Left renal pelvis (tissue), 4 donors: ENCODE measurements at regions not wholly inside any gene's neighbourhood (a gene's known extent, or its start where the extent isn't known, plus 50 kb on each side); places are given as distances from the start of the nearest gene placed in this dataset.
"Not testable (repeated sequence)": the region's sequence is repeated elsewhere in the genome, so short reads cannot be mapped to it uniquely, and the experiment has no call there.

Experiments
- DNase-seq, 4 donors: peaks; one replicate each; pipeline ENCODE4 v3.0.0-alpha.2; 2013; ENCODE audit warnings: low read depth in 4 of 4, low spot score in 3 of 4

GRCh38 chr13:81153478-81153877 is 812.6 kb upstream of the SPRY2 start:
- DNase-seq = no peak

GRCh38 chr13:81148822-81149221 is 807.9 kb upstream of the SPRY2 start:
- no peak for DNase-seq

DNA sequence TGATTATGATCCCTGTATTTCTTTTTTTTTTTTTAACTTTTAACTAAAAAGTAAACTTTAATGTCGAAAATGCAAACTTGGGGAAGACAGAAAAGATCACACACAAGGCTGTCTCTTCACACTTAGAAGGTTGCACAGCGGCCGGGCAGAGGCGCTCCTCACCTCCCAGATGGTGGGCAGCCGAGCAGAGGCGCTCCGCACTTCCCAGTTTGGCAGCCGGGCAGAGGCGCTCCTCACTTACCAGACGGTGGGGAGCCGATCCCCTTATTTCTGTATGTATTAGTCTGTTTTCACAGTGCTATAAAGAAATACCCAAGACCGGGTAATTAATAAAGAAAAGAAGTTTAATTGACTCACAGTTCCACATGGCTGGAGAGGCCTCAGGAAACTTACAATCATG is 805.6 kb upstream of the SPRY2 start:
- not testable (repeated sequence) for DNase-seq

DNA sequence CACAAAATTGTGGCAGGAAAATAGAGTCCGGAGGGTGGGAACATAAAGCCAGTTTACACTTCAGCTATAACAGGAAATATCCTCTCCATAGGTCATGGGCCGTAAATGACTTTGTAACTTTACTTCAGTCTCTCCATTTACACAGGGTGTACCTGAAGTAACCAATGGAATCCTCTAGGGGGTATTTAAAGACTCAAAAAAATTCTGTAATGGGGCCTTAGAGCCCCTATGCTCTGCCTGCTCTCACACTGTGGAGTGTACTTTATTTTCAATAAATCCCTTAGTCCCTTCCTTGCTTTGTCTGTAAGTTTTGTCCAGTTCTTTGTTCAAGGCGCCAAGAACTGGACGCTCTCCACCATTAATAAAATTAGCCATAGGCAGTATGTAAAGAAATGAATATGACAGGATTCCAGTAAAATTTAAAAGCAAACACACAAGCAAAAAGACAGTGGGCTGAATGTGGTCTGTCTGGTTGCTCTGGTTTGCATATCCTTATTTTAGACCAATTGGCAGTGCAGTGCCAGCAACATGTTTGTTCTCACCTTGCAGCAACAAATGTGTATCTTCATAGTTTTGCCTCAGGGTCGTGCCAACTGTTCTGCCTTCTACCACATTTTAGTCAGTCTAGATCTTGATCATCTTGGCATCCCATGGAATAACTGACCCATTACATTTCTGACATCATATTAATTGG is 801.5 kb upstream of the SPRY2 start:
- no peak for DNase-seq

DNA sequence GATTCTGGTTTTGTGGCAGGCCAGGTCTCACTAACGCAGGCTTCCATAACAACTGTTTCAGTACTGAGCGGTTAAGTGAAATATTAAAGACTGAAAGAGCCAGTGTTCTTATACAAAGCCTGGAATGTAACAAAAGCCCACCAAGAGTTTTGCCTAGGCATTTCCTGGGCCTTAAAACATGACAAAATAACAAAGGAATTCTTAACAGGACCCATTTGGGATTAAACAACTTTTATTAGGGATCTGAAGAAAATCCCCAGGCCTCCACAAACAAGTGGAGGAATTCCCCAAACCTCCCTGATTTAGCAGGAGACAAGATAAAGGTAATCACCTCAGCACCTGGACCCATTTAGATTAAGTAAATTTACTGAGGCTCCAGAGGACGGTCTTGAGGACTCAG is 799.7 kb upstream of the SPRY2 start:
- no peak for DNase-seq

GRCh38 chr13:81139987-81140386 is 799.1 kb upstream of the SPRY2 start:
- no peak for DNase-seq

- DNase-seq = no peak
Observed at GRCh38 chr13:81138353-81138980, 797.5 kb upstream of the SPRY2 start.

GRCh38 chr13:81133066-81133465 is 792.1 kb upstream of the SPRY2 start:
- no peak for DNase-seq

- no peak for DNase-seq
Observed at GRCh38 chr13:81117416-81117815, 776.5 kb upstream of the SPRY2 start.

DNA sequence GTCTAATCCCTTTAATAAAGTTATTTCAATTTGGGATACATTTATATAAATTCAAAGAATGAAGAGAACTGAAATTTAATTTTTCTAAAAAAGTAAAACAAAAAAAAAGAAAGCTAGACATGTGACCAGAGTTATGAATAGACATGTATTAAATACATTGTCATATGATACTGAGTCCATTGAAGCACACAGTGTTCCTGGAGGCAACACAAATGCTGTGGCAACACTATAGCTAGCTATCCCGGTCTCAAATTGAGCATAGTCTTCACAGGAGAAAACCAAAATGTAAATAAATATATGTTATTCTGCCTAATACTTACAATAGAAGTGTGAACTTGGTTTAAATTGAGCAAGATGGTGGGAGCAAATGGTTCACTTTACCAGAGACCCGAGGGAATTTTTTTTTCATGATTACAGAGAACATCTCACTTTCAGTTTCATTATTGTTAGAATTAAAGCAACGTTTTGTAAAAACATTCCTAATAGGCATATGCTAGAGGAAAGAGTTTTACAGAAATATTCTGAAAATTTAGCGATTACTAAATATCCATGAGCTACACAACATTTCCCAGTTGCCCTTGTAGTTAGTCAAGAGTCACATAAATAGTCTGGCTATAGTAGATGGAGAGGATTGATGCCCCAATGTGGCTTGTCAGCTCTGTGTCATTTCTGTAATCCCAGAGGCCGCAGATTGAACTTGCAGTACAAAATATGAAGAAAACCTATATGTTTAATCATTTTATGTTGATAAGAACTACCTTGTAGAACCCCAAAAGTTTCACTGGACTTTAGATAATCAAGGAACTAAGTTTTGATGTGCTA is 775.7 kb upstream of the SPRY2 start:
- no peak for DNase-seq

GRCh38 chr13:81109026-81109425 is 768.1 kb upstream of the SPRY2 start:
- DNase-seq = no peak

- no peak for DNase-seq
Observed at GRCh38 chr13:81106348-81106747, 765.4 kb upstream of the SPRY2 start.

DNA sequence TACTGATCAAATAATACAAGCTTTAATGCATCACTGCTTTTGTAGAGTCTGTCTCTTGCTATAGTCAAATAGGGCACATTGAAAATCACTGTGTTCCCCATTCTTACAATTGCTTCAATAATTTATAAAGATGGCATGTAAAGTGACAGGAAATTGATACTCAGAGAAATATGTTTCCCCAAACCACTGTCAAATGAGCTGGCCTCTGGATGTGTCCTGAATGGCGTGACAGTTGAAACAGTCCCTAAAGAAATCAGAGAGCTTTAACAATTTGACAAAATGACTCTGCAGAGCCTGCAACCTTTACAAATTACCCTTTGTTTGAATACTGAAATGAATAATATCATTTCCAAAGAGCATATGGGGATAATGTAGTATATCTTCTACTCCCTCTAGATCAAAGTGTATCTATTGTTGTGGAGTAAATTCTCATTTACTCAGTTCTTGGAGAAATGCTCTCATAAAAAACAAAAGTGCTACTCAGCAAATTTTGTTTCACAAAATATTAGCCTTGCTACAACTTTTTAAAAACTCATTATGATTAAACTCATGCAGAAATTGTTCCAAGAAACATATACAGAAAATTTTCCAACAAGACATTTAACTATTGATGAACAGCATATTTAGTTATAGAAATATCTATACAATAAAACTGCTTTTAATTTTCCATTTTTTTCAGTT is 763.2 kb upstream of the SPRY2 start:
- no peak for DNase-seq

DNA sequence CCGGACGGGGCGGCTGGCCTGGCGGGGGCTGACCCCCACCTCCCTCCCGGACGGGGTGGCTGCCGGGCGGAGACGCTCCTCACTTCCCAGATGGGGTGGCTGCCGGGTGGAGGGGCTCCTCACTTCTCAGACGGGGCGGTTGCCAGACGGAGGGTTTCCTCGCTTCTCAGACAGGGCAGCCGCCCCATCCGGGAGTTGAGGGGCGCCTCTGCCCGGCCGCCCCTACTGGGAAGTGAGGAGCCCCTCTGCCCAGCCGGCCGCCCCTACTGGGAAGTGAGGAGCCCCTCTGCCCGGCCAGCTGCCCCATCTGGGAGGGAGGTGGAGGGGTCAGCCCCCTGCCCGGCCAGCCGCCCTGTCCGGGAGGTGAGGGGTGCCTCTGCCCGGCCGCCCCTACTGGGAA is 761.1 kb upstream of the SPRY2 start:
- DNase-seq = not testable (repeated sequence)

GRCh38 chr13:81089371-81090157 is 748.6 kb upstream of the SPRY2 start:
- no peak for DNase-seq

DNA sequence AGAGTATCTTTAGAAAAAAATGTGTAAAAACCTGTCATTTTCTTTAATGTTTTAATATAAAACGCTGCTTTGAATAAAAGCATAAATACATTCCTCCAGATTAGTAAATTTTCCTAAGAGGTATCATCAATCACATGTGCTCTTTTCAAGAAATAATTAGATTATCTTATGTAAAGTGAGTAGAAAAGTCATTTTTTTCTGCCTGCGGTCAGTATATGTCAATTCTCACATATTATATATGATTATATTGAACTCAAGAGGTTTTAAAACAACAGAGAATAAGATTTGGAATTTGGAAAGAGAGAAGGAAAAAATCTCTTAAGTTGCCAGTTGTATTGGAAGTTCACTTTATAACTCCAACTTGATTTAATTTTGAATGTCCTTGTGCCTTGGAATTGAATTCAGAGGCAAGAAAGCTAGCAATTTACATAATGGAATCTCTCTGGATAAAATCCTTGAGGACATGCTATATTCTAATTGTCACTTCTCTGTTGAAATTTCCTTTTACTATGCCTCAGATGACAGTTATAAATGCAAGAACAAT is 740.1 kb upstream of the SPRY2 start:
- no peak for DNase-seq

- DNase-seq = no peak
Observed at GRCh38 chr13:81078048-81078447, 737.1 kb upstream of the SPRY2 start.

GRCh38 chr13:81069822-81070221 is 728.9 kb upstream of the SPRY2 start:
- not testable (repeated sequence) for DNase-seq

DNA sequence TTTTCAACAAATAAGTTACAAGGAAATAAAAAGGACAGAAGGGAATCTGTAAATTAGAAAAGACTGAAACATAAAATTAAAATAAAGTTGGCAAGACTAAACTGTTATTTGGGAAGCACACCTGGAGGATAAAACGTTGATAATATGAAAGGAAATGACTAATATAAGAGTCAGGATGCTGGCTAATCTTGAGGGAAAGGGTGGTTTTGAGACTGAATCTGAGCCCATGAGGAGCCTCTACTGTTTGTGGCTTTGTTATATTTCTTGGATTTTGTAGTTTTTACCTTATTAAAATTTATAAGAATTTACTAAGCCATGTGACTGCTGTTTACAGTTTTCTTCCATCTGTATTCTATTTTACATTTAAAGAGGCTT is 718.0 kb upstream of the SPRY2 start:
- no peak for DNase-seq

GRCh38 chr13:81058211-81058915 is 717.4 kb upstream of the SPRY2 start:
- no peak for DNase-seq
